Activated naive CD4-positive, alpha-beta T cell treated with anti-CD3 and anti-CD28 coated beads, Interleukin-2, amount 50 U/mL, for 16 hours (primary cell): ENCODE measurements at regions not wholly inside any gene's neighbourhood (a gene's known extent, or its start where the extent isn't known, plus 50 kb on each side); places are given as distances from the start of the nearest gene placed in this dataset.
"Not testable (repeated sequence)": the region's sequence is repeated elsewhere in the genome, so short reads cannot be mapped to it uniquely, and the experiment has no call there.

ENCODE experiments used
- DNase-seq: peaks from one replicate; pipeline ENCODE4 v3.0.0-alpha.2; 2020

DNA sequence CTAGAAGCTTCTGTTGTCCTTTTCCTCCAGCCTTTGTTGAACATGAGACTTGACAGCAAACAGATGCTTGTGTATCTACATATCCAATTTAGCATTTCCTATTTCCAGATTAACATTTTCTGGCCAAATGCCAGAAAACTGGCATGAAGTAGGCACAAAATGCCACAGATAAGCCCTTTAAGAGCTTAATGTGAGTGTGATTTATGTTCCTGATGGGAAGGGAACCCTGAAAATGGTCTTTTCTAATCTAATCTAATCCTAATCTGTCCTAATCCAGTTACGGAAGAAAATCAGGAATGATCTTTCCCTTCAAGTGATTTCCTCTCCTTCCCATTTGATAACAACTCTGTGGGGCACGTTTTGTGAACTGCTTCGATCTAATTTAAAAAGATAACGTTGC is 133.0 kb upstream of the C1QTNF7 start:
- DNase-seq, result no peak

DNA sequence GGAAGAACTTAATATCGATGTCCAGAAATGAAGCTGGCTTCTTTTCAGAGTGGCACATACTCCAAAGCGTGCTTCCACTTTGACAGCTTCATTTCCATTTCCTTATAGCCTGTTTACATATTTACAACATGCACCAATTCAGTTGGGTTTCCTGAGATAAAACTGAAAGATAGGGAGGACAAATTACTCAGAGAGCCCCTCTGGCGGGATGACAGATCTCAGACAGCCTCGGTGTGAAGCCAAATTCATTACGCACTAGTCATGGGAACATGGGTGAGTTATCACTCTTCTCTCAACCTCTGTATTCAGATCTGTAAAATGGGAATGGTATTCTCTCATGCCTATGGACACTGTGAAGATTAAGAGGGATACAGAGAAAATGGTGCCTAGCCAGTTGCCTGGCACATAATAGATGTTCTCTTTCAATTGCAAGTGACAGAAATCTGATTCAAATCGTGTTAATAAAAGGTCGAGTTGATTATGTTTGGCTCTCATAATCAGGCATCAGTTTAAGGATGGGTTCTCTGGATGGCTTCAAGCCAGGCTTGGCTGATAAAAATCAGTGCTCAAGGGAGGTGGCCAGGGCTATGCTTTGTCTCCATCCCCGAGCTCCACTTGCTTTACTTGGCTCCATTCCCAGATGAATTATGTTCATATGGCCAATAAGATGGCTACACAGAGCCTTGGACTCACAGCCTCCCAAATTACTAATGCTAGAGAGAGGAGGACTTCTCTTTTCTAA is 132.2 kb upstream of the C1QTNF7 start:
- DNase-seq, result no peak

DNA sequence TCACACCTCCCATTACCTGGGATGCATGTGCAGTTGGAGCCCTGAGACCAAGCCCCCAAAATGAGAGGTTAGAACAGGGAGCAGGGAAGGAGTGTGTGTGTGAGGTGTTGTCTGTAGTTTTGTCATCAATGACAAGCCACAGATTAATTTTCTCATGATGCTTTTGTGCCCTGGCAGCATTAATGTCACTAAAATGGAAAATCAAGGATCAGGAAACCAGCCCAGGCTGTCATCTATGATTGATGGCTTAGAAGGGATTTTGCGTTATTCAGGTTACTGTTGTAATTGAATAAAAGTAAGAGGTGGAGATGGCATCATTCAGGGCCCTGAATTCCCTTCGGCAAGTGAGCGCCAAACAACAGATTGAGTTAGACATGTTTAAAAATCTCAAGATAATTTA is 130.5 kb upstream of the C1QTNF7 start:
- DNase-seq, result no peak

DNA sequence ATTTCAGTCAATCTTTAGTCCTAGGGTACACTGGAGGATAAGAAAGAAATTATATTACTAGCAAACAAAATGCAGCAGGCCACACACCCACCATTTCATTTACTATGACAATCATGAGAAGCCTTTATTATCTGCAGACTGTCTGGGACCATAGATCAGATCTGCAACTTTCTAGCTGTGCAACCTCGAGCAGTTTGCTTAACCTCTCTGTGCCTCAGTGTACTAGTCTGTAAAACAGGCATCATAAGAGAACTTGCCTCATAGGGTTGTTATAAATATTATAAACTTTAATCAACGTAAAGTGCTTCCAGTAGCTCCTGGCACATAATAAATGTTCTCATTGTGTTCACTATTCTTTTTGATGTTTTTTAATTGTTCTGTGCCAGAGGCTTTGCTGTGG is 128.2 kb upstream of the C1QTNF7 start:
- no peak for DNase-seq

DNA sequence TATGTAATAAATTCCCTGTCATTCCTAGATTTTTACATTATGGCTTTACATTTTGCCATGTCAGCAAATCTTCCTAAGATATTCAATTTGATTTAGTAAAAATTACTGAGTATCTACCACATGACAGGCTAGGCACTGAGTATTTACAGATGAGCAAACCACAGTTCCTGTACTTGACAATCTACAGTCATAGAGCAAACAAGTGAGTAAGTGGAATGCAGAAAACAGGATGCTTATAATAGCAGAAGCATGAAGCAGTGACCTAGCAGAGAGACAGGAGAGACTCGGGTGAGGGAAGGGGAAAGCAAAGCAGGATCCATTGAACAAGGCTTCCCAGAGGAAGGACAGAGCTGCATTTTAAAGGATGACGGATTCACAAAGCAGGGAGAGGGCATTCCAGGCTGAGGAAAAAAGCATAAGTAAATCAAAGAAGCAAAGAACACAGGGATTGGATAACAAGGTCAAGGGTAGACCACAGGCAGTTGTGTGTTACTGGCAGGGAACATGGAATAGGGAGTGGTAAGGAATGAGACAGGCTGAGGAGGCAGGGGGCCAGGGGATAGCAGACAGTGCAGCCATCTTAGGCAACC is 124.7 kb upstream of the C1QTNF7 start:
- no peak for DNase-seq

DNA sequence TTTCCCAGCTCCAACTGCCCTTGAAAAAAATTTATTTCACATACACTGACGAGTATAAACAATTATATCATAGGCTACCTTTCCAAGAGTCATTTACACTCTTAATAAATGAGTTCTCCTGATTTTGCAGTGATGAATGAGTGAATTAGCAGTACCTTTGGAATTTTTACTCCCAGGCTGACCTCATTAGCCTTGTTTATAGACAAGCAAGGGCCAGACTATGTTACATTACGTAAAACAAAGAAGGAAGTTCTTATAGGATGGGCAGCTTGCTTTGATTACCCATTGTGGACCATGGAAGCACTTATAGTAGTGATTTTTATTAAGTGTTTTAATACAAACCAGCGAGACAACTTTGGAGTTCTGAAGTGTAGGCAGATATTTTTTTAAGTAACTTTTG is 112.9 kb upstream of the C1QTNF7 start:
- no peak for DNase-seq

DNA sequence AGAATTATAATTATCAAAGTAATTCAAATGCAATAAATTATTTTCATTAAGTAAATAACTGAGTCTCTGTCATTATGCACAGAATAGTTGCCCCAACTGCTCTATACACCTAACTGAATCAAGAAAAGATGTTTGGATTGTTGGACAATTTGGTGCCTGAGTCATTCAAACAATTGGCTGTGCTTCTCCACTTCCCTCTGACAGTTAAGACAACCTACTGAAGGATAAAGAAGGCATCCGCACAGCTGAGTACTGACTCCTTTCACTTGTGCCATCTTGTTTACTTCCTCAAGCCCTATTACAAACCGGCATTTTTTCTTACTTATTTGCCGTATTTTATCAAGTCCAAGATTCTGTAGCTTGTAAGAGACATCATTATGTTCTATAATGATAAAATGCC is 110.6 kb upstream of the C1QTNF7 start:
- no peak for DNase-seq

DNA sequence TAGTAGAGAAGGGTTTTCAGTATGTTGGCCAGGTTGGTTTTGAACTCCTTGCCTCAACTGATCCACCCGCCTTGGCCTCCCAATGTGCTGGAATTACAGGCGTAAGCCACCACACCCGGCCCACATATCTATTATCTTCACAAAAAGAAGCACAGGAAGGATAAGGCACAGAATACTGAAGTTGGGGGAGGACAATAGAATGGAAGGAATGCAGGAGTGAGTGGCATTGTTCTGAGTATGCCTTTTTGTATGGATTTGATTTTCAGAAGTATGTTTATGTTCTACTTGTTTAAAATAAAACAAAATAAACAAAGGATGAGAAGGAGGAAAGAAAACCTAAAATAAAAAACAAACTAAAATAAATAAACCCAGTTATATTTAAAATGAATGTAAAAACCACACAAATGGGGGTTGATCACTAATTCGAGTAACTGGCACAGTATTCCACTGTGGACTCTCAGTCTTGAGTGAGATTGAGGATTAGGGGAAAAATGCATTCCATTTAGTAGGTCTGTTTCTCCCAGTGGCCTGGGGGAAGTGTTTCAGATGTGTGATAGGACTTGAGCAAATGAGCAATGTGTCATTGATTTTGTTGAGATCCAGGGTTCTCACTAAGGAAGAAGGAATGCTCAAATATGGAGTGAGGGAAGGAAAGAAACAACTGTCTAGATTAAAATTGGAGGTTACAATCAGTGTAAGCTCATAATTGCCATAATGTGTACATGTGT is 109.0 kb upstream of the C1QTNF7 start:
- DNase-seq, result no peak

DNA sequence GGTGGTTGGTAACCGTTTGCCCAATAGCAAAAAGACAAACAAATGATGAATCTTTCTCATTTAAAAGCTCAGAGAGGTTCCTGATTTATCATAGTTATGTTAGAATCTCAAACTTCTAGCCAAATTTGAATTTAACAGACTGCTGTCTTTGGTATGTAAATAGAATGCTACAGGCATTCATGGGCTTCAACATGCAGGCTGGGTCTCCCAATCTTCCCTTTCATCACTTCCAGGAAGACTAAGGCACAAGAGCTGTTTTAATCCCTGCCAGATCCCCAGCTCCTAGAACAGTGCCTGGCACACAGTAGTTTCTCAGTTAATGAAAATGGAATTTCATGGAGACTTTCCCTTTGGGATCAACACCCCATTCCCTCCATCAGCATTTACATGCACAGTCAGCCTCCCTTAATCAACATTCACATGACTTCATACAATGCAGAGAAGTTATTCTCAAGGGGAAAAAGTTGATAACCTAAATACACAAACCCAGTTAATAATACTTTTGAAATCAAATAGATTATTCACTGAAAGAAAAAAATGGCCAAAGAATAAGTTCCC is 107.6 kb upstream of the C1QTNF7 start:
- DNase-seq, result no peak

DNA sequence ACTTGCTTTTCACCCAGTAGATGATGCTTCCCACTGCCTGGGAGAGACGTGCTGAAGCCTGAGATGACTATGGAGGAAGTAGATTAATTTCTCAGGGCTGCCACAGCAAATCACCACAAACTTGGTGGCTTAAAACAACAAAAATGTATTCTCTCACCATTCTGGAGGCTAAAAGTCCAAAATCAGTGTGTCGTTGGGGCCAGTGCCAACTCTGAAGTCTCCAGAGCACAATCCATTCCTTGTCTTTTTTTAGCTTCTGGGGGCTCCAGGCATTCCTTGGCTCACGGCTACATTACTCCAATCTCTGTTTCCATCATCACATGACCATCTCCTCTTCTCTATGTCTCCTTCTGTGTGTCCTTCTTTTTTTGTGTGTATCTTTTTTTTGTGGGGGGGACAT is 105.8 kb upstream of the C1QTNF7 start:
- DNase-seq, result no peak

DNA sequence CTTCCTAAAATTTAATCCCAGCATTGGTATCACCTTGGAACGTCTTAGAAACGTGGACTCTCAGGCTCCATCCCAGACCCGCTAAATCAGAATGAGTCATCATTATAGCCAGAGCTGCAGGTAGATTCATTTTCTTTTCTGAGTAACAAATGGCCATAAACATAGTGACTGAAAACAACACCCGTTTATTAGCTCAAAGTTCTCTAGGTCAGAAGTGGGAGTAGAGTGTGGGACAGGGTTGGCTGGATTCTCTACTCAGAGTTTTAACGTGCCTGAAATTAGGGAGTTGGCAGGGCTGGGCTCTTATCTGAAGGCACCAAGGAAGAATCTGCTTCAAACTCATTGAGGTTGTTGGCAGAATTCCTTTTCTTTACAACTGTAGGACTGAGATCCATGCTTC is 101.8 kb upstream of the C1QTNF7 start:
- DNase-seq, result no peak

DNA sequence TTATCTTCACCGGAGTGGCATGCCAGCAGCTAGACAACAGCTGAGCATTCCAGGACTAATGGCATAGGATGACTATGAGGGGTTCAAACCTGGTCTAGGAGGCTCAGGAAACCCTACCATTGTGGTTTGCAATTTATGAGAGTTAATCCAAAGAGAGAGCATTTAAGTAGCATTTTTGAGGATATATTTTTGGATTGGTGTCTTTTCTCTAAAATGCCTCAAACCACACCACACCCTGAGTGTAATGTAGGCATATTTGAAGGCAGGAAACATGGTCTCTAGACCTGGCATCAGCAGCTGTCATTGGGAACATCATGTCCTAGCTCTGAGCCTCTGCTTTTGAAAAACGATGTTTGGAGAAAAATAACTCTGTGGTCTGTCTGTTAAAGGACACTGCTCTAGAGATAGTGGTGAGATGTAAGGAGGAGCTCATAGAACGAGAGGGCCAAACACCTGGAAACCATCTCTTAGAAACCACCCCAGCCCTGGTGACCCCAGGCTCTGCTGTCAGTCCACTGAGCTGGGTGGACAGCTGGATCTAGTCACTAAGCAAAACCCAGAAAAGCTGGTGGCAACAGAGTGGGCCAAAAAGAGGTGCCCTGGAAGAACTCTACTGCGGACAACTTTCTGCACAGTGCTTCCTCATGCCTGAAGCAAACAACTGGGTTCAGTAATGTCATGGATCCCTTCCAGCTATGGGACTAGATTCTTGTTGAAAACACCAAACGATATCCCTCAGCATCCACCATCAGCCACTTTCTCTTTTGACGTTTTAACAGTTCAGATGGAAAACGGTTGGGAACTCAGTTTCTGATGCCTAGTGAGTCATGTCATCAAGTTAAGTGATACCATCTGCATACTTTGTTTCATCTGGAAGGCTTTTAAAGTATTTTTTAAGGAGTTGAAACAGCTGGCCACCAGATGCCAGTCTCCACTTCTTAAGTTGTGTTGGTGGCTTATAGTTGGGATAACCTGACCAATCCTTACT is 100.2 kb upstream of the C1QTNF7 start:
- DNase-seq, result no peak

DNA sequence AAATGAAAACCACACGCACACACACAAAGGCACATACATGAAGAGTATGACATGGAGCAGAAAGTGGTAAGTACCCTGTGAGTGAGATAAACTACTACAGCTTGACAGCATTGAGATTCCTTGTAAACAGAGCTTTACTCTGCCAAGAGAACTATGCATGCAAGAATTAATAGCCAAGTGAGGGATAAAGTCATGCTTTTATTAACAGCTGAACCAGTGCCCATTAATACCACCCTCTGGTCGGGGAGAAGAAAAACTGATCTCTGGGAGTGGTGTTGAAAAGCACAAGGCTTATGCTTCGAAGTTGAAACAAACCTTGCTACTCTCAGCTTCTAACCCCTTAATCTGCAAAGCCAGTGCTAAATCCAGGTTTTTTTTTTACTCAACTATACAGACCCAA is 95.9 kb upstream of the C1QTNF7 start:
- no peak for DNase-seq

DNA sequence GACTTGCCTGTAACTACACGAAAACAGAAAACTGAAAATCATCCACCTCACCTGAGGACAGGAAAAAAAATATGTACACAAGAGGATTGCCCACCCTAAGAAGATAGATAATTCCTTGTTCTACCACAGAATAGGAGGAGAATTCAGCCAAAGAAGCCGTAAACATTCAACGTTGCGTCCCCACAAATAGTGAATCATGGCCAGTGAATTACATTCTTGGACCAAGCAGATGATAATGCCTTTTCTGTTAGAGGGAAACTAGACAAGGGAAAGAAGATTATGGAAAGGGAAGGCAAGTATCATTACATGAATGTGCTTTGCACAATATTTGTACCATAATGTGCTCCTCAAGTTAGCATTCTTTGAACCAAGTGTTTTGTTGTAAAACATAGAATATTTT is 95.5 kb upstream of the C1QTNF7 start:
- no peak for DNase-seq

DNA sequence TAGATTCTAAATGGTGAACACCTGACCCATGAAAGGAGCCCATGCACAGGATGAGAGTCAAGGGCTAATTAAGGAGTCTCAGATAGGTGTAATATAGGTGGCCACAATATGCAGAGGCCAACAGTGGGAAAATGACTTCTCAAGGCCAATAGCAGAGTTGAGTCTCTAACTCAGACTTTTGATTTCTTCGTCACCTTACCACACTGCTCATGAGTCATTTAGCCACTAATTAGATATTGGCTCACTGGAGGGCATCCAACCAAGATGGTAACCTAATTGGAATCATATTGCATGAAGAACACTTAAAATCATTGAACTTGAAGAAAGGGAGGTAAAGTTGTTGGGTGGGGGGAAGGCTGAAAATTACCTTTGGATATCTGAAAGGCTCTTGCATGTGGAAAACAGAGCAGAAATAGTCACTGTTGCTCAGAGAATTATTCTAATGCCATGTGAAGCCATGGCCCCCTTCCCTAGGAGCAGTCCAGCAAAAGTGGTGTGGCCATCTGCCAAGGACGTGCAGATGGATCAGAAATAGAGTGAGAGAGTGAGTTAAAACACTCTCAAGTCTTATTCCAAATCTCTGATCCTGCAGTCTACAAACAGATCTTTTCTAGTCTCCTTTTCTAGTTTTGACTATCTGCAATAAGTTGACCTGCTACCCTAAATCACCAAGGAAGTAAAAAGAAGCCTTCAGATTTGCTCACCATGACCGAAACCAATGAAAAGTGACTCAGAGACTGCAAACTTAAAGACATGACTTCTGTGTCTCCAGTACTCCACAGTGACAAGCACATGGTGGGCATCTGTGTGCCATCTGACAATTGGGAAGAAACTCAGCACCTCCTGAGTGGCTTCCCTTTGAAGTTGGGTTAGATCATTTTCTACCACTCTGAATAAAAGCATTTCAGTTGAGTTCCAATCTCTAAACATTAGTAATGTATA is 93.9 kb upstream of the C1QTNF7 start:
- DNase-seq, result no peak

DNA sequence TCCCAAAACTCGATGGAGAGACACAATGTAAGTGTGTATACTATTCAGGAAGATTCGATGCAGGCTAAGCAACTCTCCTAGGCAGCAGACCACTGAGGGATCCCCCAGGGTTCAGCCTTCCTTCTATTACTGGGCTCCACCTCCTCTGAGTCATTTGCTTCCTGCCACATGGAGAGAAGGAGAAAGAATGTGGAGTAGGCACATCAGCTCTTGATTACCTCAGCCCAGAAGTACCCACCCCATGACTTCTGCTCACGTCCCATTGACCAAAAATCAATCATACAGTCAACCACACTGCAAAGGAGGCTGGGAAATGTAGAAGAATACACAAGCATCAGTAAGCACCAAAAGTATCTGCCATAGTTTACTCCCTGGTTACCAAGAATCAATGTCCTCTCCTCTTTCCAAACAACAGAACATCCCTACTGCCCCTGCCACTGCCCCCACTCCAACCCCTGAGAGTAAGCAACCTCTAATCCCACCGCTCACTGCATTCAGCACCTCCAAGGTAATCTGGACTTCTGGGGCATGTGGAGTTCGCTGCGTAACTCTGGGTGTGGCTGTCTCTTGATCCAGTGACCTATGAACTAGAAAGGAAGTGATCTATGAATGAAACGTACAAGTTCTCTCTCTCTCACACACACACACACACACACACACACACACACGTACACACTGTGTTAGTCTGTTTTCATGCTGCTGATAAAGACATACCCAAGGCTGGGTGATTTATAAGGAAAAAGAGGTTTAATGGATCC is 91.2 kb upstream of the C1QTNF7 start:
- no peak for DNase-seq

DNA sequence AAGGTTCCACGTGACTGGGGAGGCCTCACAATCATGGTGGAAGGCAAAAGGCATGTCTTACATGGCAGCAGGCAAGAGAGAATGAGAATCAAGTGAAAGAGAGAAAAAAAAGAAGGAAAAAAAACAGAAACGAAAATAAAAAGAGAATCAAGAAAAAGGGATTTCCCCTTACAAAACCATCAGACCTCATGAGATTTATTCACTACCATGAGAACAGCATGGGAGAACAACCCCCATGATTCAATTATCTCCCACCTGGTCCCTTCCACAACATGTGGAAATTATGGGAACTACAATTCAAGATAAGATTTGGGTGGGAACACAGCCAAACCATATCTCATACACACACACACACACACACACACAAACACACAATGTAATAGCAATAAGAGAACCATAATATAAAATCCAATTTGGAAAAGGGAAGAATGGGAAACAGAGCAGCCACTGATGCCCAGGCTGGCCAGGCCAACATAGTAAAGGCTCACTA is 90.6 kb upstream of the C1QTNF7 start:
- not testable (repeated sequence) for DNase-seq

DNA sequence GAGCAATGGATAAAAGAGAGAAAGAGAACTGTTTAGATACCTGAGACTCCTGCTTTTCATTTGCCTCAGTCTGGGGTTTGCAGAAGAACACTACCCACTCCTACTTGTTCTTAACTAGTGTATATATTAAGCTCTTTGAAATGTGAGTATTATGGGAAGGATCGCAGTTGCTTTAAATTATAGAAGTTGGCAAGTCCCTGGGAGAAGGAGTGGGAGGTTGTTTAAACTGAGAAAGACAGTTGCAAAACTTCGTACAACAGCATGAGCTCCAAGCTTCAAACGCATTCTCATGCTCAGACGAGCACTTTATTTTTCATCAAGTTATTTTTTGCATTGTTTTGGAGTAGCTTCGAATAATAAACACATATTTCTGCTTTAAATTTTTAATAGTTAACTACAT is 88.1 kb upstream of the C1QTNF7 start:
- DNase-seq, result no peak

DNA sequence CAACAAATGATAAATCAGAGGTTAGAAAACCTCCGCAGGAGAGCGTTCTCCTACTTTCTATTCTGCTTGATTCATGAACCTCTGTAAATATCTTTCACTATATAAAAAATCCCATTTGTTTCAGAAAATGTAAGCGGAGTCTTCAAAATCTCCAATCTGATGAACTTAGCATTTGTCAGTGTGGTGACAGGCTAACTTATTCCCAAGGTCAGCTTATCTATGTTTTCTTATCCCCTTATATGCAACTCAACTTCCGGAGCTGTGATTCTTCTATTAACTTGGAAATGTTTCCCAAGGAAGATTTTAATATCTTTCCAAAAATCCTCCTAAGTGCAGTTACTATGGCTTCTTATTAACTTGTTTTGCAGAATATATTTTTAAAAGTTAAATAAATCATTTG is 87.5 kb upstream of the C1QTNF7 start:
- no peak for DNase-seq

DNA sequence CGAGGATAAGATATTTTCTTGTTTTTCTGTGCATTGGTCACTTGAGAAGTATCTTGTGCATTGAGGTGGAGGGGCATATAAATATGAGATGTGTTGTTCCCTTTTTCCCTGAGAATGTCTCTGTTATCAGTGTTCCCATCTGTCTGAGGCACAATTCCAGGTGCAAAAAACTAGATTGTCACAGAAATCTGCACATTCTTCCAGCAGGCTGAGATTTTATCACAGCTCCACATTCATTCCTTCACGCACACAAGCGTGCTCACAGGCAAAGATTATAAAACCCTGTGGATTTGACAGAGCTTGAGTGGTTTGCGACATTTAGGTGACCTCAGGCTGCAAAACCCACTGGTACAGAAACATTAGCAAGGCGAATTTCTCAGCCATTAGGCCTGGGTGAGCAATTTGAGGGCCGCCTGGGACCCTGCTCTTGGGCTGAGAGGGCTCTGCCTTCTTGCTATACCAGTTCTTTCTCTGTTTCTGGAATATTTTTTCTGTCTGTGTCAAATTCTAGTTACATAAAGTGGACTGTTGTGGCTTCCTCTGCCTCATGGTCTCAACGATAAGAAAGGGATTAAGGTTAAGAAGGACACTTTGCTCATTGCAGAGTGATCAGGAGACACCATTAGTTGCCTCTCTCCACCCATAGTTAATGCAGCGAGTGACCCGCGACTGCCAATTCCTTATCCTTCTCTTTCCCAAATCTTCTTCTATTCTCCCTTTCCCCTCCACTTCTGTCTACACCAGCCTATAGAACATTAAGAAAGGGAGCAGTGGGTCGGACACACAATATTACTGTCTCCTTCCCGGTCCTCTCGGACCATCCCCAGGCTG is 86.7 kb upstream of the C1QTNF7 start:
- DNase-seq, result no peak
